Astrocyte (in vitro differentiated cells and primary cell): ENCODE measurements at regions not wholly inside any gene's neighbourhood (a gene's known extent, or its start where the extent isn't known, plus 50 kb on each side); places are given as distances from the start of the nearest gene placed in this dataset.
A peak's percentile ranks its signal among the peaks of the same experiment; 100 is the strongest.
"Not testable (repeated sequence)": the region's sequence is repeated elsewhere in the genome, so short reads cannot be mapped to it uniquely, and the experiment has no call there.

Experiments used
- DNase-seq: peaks from one replicate; pipeline ENCODE4 v3.0.0-alpha.2; 2010; ENCODE audit warnings: low read depth
- FAIRE-seq: peaks from 2 replicates; lab custom pipeline; 2011; peaks lifted over from hg19 to GRCh38; lab: Jason Lieb, UNC
- H2AFZ ChIP-seq: 2 replicates; pipeline ENCODE4 v1.6.0; 2012; ENCODE audit warnings: low read depth, low read length, inconsistent platforms
- H3K27ac ChIP-seq: 2 replicates; pipeline ENCODE4 v1.5.1; 2011; ENCODE audit warnings: low read depth, low read length, inconsistent platforms
- H3K27me3 ChIP-seq: 2 replicates; pipeline ENCODE4 v1.6.0; 2011; ENCODE audit warnings: low read length, inconsistent platforms; ENCODE audit not compliant: insufficient read depth
- H3K36me3 ChIP-seq: 2 replicates; pipeline ENCODE4 v1.5.1; 2011; ENCODE audit warnings: low read length, inconsistent platforms; ENCODE audit not compliant: insufficient read depth
- H3K4me1 ChIP-seq: 2 replicates; pipeline ENCODE4 v1.5.1; 2011; ENCODE audit warnings: low read length, inconsistent platforms; ENCODE audit not compliant: insufficient read depth
- H3K4me2 ChIP-seq: 2 replicates; pipeline ENCODE4 v1.6.0; 2012; ENCODE audit warnings: low read length, inconsistent platforms
- H3K4me3 ChIP-seq: 2 replicates; pipeline ENCODE4 v1.5.1; 2011; ENCODE audit warnings: low read depth, mild to moderate bottlenecking, low read length, inconsistent platforms; ENCODE audit not compliant: insufficient read depth
- H3K79me2 ChIP-seq: 2 replicates; pipeline ENCODE4 v1.6.0; 2012; ENCODE audit warnings: mild to moderate bottlenecking, low read length, inconsistent platforms; ENCODE audit not compliant: insufficient read depth
- H3K9ac ChIP-seq: 2 replicates; pipeline ENCODE4 v1.6.0; 2012; ENCODE audit warnings: mild to moderate bottlenecking, low read length, inconsistent platforms
- H3K9me3 ChIP-seq: 2 replicates; pipeline ENCODE4 v1.5.1; 2012; ENCODE audit warnings: low read depth, mild to moderate bottlenecking, low read length, inconsistent platforms; ENCODE audit not compliant: insufficient read depth
- H4K20me1 ChIP-seq: 2 replicates; pipeline ENCODE4 v1.6.0; 2012; ENCODE audit warnings: low read length, inconsistent platforms; ENCODE audit not compliant: insufficient read depth
- H3K27ac Mint-ChIP-seq: one replicate; pipeline ENCODE4 v1.8.0; 2021; ENCODE audit warnings: mild to moderate bottlenecking, mixed read lengths; ENCODE audit not compliant: unreplicated experiment
- H3K27me3 Mint-ChIP-seq: one replicate; pipeline ENCODE4 v1.8.0; 2021; ENCODE audit warnings: low read depth, mixed read lengths; ENCODE audit not compliant: unreplicated experiment
- H3K36me3 Mint-ChIP-seq: one replicate; pipeline ENCODE4 v1.8.0; 2021; ENCODE audit warnings: low read depth, mixed read lengths; ENCODE audit not compliant: unreplicated experiment
- H3K4me1 Mint-ChIP-seq: one replicate; pipeline ENCODE4 v1.8.0; 2021; ENCODE audit warnings: low read depth, mixed read lengths; ENCODE audit not compliant: unreplicated experiment
- H3K4me3 Mint-ChIP-seq: one replicate; pipeline ENCODE4 v1.8.0; 2021; ENCODE audit warnings: mild to moderate bottlenecking, moderate library complexity, mixed read lengths; ENCODE audit not compliant: unreplicated experiment
- H3K9me3 Mint-ChIP-seq: one replicate; pipeline ENCODE4 v1.8.0; 2021; ENCODE audit warnings: mild to moderate bottlenecking, mixed read lengths; ENCODE audit not compliant: unreplicated experiment
- CTCF ChIP-seq: IDR thresholded peaks from 2 replicates; pipeline ENCODE4 v1.5.1; 2011; ENCODE audit warnings: low read depth, mild to moderate bottlenecking, inconsistent platforms, low read length, moderate library complexity; ENCODE audit not compliant: insufficient read depth
- EZH2 ChIP-seq: IDR thresholded peaks from 2 replicates; pipeline ENCODE4 v1.6.1; 2012; ENCODE audit warnings: mild to moderate bottlenecking, low read length, inconsistent platforms; ENCODE audit not compliant: insufficient read depth

DNA sequence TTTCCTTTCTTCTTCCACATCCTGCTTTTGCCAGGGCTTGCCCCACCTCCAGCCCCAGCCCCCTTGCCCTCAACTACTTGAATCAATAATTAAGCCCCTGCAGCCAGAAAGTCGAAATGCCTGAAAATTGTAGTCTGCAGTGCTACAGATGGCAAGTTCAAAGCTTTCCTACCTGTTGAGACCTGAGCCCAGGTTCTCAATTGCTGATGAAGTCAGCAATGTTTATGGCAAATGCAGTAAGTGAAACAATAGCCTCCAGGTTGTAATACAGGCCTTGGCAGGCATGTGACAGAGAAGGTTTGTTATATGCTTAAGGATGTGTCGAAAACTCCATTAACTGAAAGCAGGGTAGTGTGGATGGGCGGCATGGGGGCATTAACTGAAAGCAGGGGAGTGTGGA, 181.1 kb upstream of the SESN3 start:
- Histone ChIP-seq H3K4me1 (no peaks in the 10 kb centered on the region), H3K36me3 (no peaks in the 10 kb centered on the region), H3K79me2 (no peaks in the 10 kb centered on the region), H2AFZ (no peak overlapping the region), H3K4me2 (no peak overlapping the region), H3K27me3 (no peaks in the 10 kb centered on the region), H3K9me3 (no peaks in the 10 kb centered on the region), H3K9ac (no peak overlapping the region), H3K4me3 (no peak overlapping the region), H4K20me1 (no peaks in the 10 kb centered on the region), H3K27ac (no peak overlapping the region)
- H3K36me3 Mint-ChIP-seq = no peaks in the 10 kb centered on the region
- DNase-seq = no peak
- H3K4me3 Mint-ChIP-seq = no peak overlapping the region
- H3K9me3 Mint-ChIP-seq = no peaks in the 10 kb centered on the region
- no peaks in the 10 kb centered on the region for H3K4me1 Mint-ChIP-seq
- no peak for FAIRE-seq
- peaks cover 3% of the 10 kb centered on the region for H3K27me3 Mint-ChIP-seq
- TF ChIP-seq CTCF (no peak), EZH2 (no peak)
- H3K27ac Mint-ChIP-seq = no peak overlapping the region

DNA sequence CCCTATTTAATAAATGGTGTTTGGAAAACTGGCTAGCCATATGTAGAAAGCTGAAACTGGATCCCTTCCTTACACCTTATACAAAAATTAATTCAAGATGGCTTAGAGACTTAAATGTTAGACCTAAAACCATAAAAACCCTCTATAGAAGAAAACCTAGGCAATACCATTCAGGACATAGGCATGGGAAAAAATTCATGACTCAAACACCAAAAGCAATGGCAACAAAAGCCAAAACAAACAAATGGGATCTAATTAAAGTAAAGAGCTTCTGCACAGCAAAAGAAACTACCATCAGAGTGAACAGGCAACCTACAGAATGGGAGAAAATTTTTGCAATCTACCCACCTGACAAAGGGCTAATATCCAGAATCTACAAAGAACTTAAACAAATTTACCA, 179.7 kb upstream of the SESN3 start:
- H3K9me3 ChIP-seq, H3K36me3 Mint-ChIP-seq, H2AFZ ChIP-seq, FAIRE-seq, H3K27me3 ChIP-seq, H3K4me2 ChIP-seq, H3K36me3 ChIP-seq, H3K27me3 Mint-ChIP-seq, H3K4me1 ChIP-seq, H3K79me2 ChIP-seq, H3K9me3 Mint-ChIP-seq, H3K27ac ChIP-seq, H3K4me3 Mint-ChIP-seq, H3K4me1 Mint-ChIP-seq, H4K20me1 ChIP-seq, H3K4me3 ChIP-seq, H3K27ac Mint-ChIP-seq, H3K9ac ChIP-seq: not testable (repeated sequence)
- peak; percentile 8 for DNase-seq

- Histone ChIP-seq H3K9ac (no peak overlapping the region), H3K4me2 (no peak overlapping the region), H3K27me3 (no peaks in the 10 kb centered on the region), H3K4me1 (no peaks in the 10 kb centered on the region), H4K20me1 (no peaks in the 10 kb centered on the region), H3K36me3 (no peaks in the 10 kb centered on the region), H3K27ac (no peak overlapping the region), H2AFZ (no peak overlapping the region), H3K4me3 (no peak overlapping the region), H3K9me3 (no peaks in the 10 kb centered on the region), H3K79me2 (no peaks in the 10 kb centered on the region)
- H3K9me3 Mint-ChIP-seq = peaks cover 9% of the 10 kb centered on the region
- H3K4me1 Mint-ChIP-seq = no peaks in the 10 kb centered on the region
- FAIRE-seq (peak; percentile 17), DNase-seq (no peak)
- H3K4me3 Mint-ChIP-seq = no peak overlapping the region
- TF ChIP-seq CTCF (no peak), EZH2 (no peak)
- H3K27ac Mint-ChIP-seq = no peak overlapping the region
- no peaks in the 10 kb centered on the region for H3K27me3 Mint-ChIP-seq
- H3K36me3 Mint-ChIP-seq = no peaks in the 10 kb centered on the region
Observed at GRCh38 chr11:95406271-95406670, 175.3 kb upstream of the SESN3 start.
